Sigmoid colon (tissue), 4 donors: ENCODE measurements at regions not wholly inside any gene's neighbourhood (a gene's known extent, or its start where the extent isn't known, plus 50 kb on each side); places are given as distances from the start of the nearest gene placed in this dataset.

Experiments used
- EP300 ChIP-seq, 4 donors: sonication (generic); formaldehyde crosslinking; IDR thresholded peaks; one replicate each; pipeline ENCODE4 v1.6.1; 2017; ENCODE audit warnings: antibody characterized with exemption in 4 of 4
- POLR2A ChIP-seq, 2 donors: fragments of 450-650 bp; IDR thresholded peaks; one replicate each; pipeline ENCODE4 v1.6.1; 2016; ENCODE audit warnings: antibody characterized with exemption in 2 of 2, mild to moderate bottlenecking in 2 of 2, moderate library complexity in 2 of 2
- POLR2AphosphoS5 ChIP-seq, 4 donors: sonication (generic); formaldehyde crosslinking; IDR thresholded peaks; one replicate each; pipeline ENCODE4 v1.6.1; 2017; ENCODE audit warnings: antibody characterized with exemption in 4 of 4
- TF ChIP-seq, protein P1 (sequence below), 4 experiments: fragments of 450-650 bp in 3 of 4; fragments of 200-600 bp in 1 of 4; IDR thresholded peaks; one replicate each; pipeline ENCODE4 v1.5.1; 2016 to 2019; ENCODE audit warnings: antibody characterized with exemption in 4 of 4, mild to moderate bottlenecking in 3 of 4, moderate library complexity in 2 of 4

DNA sequence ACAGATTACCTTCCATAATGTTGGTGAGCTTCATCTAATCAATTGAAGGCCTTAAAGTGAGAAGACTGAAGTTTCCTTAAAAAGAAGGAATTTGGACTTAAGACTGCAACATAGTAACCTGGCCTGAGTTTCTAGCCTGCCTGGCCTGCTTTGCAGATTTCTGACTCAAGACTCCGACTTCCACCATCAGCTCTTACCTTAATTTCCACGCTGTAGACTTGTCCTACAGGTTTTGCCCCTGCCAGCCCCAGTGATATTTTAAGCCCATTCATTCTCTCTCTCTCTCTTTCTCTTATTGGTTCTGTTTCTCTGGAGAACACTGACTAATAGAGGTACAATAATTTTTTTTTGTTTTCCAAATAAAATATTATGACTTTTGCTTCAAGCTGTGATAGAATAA, 862.3 kb upstream of the GHITM start:
- TF ChIP-seq, protein P1, sequence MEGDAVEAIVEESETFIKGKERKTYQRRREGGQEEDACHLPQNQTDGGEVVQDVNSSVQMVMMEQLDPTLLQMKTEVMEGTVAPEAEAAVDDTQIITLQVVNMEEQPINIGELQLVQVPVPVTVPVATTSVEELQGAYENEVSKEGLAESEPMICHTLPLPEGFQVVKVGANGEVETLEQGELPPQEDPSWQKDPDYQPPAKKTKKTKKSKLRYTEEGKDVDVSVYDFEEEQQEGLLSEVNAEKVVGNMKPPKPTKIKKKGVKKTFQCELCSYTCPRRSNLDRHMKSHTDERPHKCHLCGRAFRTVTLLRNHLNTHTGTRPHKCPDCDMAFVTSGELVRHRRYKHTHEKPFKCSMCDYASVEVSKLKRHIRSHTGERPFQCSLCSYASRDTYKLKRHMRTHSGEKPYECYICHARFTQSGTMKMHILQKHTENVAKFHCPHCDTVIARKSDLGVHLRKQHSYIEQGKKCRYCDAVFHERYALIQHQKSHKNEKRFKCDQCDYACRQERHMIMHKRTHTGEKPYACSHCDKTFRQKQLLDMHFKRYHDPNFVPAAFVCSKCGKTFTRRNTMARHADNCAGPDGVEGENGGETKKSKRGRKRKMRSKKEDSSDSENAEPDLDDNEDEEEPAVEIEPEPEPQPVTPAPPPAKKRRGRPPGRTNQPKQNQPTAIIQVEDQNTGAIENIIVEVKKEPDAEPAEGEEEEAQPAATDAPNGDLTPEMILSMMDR (IDR thresholded peaks at IDR 0.05): no peak
- TF ChIP-seq POLR2A (IDR thresholded peaks at IDR 0.05): no peak
- TF ChIP-seq POLR2AphosphoS5 (IDR thresholded peaks at IDR 0.05): no peak
- no peak for TF ChIP-seq EP300 (IDR thresholded peaks at IDR 0.05)
